DOHH2 (cell line): ENCODE measurements at regions not wholly inside any gene's neighbourhood (a gene's known extent, or its start where the extent isn't known, plus 50 kb on each side); places are given as distances from the start of the nearest gene placed in this dataset.

Experiments used
- EZH2phosphoT487 ChIP-seq: fragments of 200-600 bp; sonication (generic); IDR thresholded peaks from 2 replicates; pipeline ENCODE4 v1.6.1; 2017; ENCODE audit warnings: borderline replicate concordance, mild to moderate bottlenecking, antibody characterized with exemption, low read length, moderate library complexity, mixed read lengths
- TF ChIP-seq, protein P1 (sequence below): fragments of 200-600 bp; sonication (generic); IDR thresholded peaks from one replicate; pipeline ENCODE4 v1.5.1; 2014; ENCODE audit warnings: antibody characterized with exemption, mild to moderate bottlenecking, low read depth, low read length; ENCODE audit not compliant: poor library complexity, severe bottlenecking

- TF ChIP-seq, protein P1, sequence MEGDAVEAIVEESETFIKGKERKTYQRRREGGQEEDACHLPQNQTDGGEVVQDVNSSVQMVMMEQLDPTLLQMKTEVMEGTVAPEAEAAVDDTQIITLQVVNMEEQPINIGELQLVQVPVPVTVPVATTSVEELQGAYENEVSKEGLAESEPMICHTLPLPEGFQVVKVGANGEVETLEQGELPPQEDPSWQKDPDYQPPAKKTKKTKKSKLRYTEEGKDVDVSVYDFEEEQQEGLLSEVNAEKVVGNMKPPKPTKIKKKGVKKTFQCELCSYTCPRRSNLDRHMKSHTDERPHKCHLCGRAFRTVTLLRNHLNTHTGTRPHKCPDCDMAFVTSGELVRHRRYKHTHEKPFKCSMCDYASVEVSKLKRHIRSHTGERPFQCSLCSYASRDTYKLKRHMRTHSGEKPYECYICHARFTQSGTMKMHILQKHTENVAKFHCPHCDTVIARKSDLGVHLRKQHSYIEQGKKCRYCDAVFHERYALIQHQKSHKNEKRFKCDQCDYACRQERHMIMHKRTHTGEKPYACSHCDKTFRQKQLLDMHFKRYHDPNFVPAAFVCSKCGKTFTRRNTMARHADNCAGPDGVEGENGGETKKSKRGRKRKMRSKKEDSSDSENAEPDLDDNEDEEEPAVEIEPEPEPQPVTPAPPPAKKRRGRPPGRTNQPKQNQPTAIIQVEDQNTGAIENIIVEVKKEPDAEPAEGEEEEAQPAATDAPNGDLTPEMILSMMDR = no peak
- no peak for TF ChIP-seq EZH2phosphoT487
Observed at GRCh38 chr2:212618636-212619035, 80.0 kb upstream of the ERBB4 start.
